HepG2 (cell line): ENCODE measurements at regions not wholly inside any gene's neighbourhood (a gene's known extent, or its start where the extent isn't known, plus 50 kb on each side); places are given as distances from the start of the nearest gene placed in this dataset.

Source experiments
- ATAC-seq: fragments of 200-7000 bp; cut with Tn5 transposase; 3 replicates; pipeline ENCODE4 v1.9.1; 2020; ENCODE audit warnings: mild to moderate bottlenecking, moderate library complexity
- BruUV-seq: library from RNA; stranded (reverse); fragments of 400-500 nt; replicated peaks from 2 replicates; lab custom pipeline; 2021; lab: Mats Ljungman, UMichigan
- CTCF ChIA-PET: fragments of 300-600 bp; formaldehyde crosslinking; extraction: SDS; loops from one replicate; lab custom pipeline; 2021; ENCODE audit warnings: low total read pairs, inconsistent platforms, low intra/inter-chr PET ratio; lab: Yijun Ruan, JAX
- POLR2A ChIA-PET: fragments of 350-600 bp; sonication (Branson Sonifier 250); formaldehyde crosslinking; loops from one replicate; lab custom pipeline; 2020; ENCODE audit warnings: antibody characterized with exemption, inconsistent platforms; lab: Yijun Ruan, JAX
- DNase-seq: peaks from one replicate; pipeline ENCODE4 v3.0.0-alpha.2; 2015; ENCODE audit warnings: low spot score
- FAIRE-seq: peaks from 3 replicates; lab custom pipeline; 2011; peaks lifted over from hg19 to GRCh38; lab: Jason Lieb, UNC
- H2AFZ ChIP-seq: one replicate; pipeline ENCODE4 v1.6.1; 2011; ENCODE audit warnings: low read length, inconsistent platforms
- H3K27ac ChIP-seq: fragments of 300-600 bp; 3 replicates; pipeline ENCODE4 v1.8.0; 2011; ENCODE audit warnings: mixed run types, mild to moderate bottlenecking, mixed read lengths, low read length, inconsistent platforms; ENCODE audit not compliant: insufficient read depth; ENCODE audit errors: extremely low read length
- H3K27me3 ChIP-seq, 2 experiments: fragments of 200-600 bp in 1 of 2; 2 replicates in 1 of 2; 3 replicates in 1 of 2; pipeline versions ENCODE4 v1.6.0 to v1.8.0; 2011; ENCODE audit warnings: low read length in 2 of 2, mild to moderate bottlenecking in 2 of 2, moderate library complexity in 2 of 2, inconsistent platforms in 1 of 2; ENCODE audit not compliant: insufficient read depth in 2 of 2, control insufficient read depth in 1 of 2
- H3K36me3 ChIP-seq, 2 experiments: fragments of 200-600 bp in 1 of 2; replicated peaks in 1 of 2; 2 replicates in 1 of 2; 3 replicates in 1 of 2; pipeline versions ENCODE4 v1.5.1 to v1.8.0; 2011; ENCODE audit warnings: low read length in 2 of 2, inconsistent platforms in 1 of 2; ENCODE audit not compliant: insufficient read depth in 2 of 2, control insufficient read depth in 1 of 2
- H3K4me1 ChIP-seq: 2 replicates; pipeline ENCODE4 v1.5.1; 2012; ENCODE audit warnings: low read length, inconsistent platforms; ENCODE audit not compliant: insufficient read depth
- H3K4me2 ChIP-seq: 2 replicates; pipeline ENCODE4 v1.6.0; 2011; ENCODE audit warnings: low read depth, low read length, inconsistent platforms
- H3K4me3 ChIP-seq, 3 experiments: fragments of 200-600 bp in 1 of 3; sonication (generic), shearing (Covaris generic) in 1 of 3; replicated peaks in 1 of 3; 2 replicates each; pipeline ENCODE4 v1.5.1; 2011 to 2016; ENCODE audit warnings: low read length in 3 of 3, inconsistent platforms in 2 of 3, low read depth in 2 of 3, mild to moderate bottlenecking in 2 of 3, control low read depth in 1 of 3, mixed read lengths in 1 of 3; ENCODE audit not compliant: insufficient read depth in 1 of 3
- H3K79me2 ChIP-seq: one replicate; pipeline ENCODE4 v1.6.1; 2011; ENCODE audit warnings: low read length, inconsistent platforms; ENCODE audit not compliant: insufficient read depth
- H3K9ac ChIP-seq: 2 replicates; pipeline ENCODE4 v1.6.0; 2011; ENCODE audit warnings: mild to moderate bottlenecking, low read depth, low read length, inconsistent platforms; ENCODE audit not compliant: insufficient read depth
- H3K9me3 ChIP-seq: 2 replicates; pipeline ENCODE4 v1.5.1; 2012; ENCODE audit warnings: mild to moderate bottlenecking, low read length
- H4K20me1 ChIP-seq: 2 replicates; pipeline ENCODE4 v1.6.0; 2011; ENCODE audit warnings: inconsistent platforms, mild to moderate bottlenecking, low read length, moderate library complexity; ENCODE audit not compliant: insufficient read depth
- FOSL2 ChIP-seq: sonication (generic); formaldehyde crosslinking; IDR thresholded peaks from 2 replicates; pipeline ENCODE4 v1.4.0; 2020; ENCODE audit warnings: missing genetic modification reagents
- HDAC1 ChIP-seq: sonication (generic); formaldehyde crosslinking; IDR thresholded peaks from 2 replicates; pipeline ENCODE4 v1.5.1; 2020; ENCODE audit warnings: mild to moderate bottlenecking, missing genetic modification reagents
- NFATC3 ChIP-seq: sonication (generic); formaldehyde crosslinking; IDR thresholded peaks from 2 replicates; pipeline ENCODE4 v1.5.1; 2020; ENCODE audit warnings: mild to moderate bottlenecking, missing genetic modification reagents
- RARG ChIP-seq: sonication (generic); formaldehyde crosslinking; IDR thresholded peaks from 2 replicates; pipeline ENCODE4 v1.4.0; 2020; ENCODE audit warnings: low read depth, mild to moderate bottlenecking, missing genetic modification reagents
- RFXANK ChIP-seq: IDR thresholded peaks from 2 replicates; pipeline ENCODE4 v1.6.1; 2016
- ZFP62 ChIP-seq: sonication (generic); formaldehyde crosslinking; IDR thresholded peaks from 2 replicates; pipeline ENCODE4 v1.4.0; 2020; ENCODE audit warnings: missing genetic modification reagents
- ZNF670 ChIP-seq: sonication (generic); formaldehyde crosslinking; IDR thresholded peaks from 2 replicates; pipeline ENCODE4 v1.8.0; 2022; ENCODE audit warnings: mild to moderate bottlenecking, missing genetic modification reagents, borderline replicate concordance
- WGBS: methylation state at CpG from one replicate; pipeline ENCODE4 v1.1.6; 2017; ENCODE audit warnings: low lambda C conversion rate; 5-methylcytosine and 5-hydroxymethylcytosine counted together
- in situ Hi-C: cut with HindIII; loops from 2 replicates; pipeline ENCODE4 v1.10.0; 2017; ENCODE audit warnings: low pct_unique_long_range_greater_than_20kb; ENCODE audit not compliant: extremely low pct_ligation_motif_present
- intact Hi-C: fragments of 100-400 bp; cut with micrococcal nuclease; formaldehyde crosslinking; loops from one replicate; pipeline ENCODE4 v1.10.0; 2022; ENCODE audit not compliant: unreplicated experiment
- TF ChIP-seq, protein P1 (sequence below): sonication (generic); formaldehyde crosslinking; IDR thresholded peaks from 2 replicates; pipeline ENCODE4 v1.4.0; 2020; ENCODE audit warnings: missing genetic modification reagents
- TF ChIP-seq, protein P2 (sequence below): sonication (generic); formaldehyde crosslinking; IDR thresholded peaks from 2 replicates; pipeline ENCODE4 v1.5.1; 2020; ENCODE audit warnings: missing genetic modification reagents, mild to moderate bottlenecking, borderline replicate concordance
- TF ChIP-seq, protein P3 (sequence below): sonication (generic); formaldehyde crosslinking; IDR thresholded peaks from 2 replicates; pipeline ENCODE4 v1.4.0; 2020; ENCODE audit warnings: missing genetic modification reagents, mild to moderate bottlenecking, borderline replicate concordance

DNA sequence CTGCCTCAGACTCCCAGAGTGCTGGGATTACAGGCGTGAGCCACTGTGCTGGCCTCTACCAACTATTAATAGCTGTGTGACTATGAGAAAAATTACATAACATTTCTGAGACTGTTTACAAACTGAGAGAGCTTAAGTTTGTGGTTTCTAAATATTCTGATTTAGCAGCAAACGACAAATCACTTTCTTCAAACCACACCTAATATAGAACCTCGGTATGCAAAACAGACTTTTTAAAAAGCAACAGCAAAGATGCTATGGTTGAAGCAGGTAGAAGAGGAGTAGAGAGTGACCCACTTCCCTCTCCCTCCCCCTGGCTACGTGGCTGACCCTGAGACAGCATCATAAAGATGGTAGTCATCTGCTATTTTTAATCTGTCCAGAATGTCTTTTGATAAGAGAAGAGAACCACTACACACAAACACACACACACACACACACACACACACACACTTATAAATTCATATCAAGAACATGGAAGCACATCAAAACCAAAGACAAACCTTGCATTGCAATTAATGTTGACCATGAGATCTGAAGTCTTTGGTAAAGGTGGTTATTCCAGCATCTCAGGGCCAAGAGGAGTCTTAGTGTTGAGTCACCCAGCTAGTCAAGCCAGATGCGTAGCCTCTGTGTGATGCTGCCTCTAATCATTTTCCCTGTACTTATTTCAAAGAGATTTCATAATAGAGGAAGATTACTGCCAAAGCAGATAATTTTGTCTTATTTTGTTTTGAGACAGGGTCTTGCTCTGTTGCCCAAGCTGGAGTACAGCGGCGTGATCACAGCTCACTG is 58.1 kb upstream of the TMEM215 start:
- no peaks in the 10 kb centered on the region for H3K9me3 ChIP-seq
- DNase-seq (no peak), ATAC-seq (no peak), FAIRE-seq (no peak)
- ChIA-PET POLR2A (no interaction called here), CTCF (no interaction called here)
- H3K9ac ChIP-seq = no peak overlapping the region
- TF ChIP-seq RARG (no peak), NFATC3 (CRISPR knock-in tag) (no peak), ZNF670 (CRISPR knock-in tag) (no peak), ZFP62 (no peak), FOSL2 (CRISPR knock-in tag) (no peak), RFXANK (no peak), HDAC1 (no peak)
- TF ChIP-seq, protein P1, sequence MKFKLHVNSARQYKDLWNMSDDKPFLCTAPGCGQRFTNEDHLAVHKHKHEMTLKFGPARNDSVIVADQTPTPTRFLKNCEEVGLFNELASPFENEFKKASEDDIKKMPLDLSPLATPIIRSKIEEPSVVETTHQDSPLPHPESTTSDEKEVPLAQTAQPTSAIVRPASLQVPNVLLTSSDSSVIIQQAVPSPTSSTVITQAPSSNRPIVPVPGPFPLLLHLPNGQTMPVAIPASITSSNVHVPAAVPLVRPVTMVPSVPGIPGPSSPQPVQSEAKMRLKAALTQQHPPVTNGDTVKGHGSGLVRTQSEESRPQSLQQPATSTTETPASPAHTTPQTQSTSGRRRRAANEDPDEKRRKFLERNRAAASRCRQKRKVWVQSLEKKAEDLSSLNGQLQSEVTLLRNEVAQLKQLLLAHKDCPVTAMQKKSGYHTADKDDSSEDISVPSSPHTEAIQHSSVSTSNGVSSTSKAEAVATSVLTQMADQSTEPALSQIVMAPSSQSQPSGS = no peak
- TF ChIP-seq, protein P2, sequence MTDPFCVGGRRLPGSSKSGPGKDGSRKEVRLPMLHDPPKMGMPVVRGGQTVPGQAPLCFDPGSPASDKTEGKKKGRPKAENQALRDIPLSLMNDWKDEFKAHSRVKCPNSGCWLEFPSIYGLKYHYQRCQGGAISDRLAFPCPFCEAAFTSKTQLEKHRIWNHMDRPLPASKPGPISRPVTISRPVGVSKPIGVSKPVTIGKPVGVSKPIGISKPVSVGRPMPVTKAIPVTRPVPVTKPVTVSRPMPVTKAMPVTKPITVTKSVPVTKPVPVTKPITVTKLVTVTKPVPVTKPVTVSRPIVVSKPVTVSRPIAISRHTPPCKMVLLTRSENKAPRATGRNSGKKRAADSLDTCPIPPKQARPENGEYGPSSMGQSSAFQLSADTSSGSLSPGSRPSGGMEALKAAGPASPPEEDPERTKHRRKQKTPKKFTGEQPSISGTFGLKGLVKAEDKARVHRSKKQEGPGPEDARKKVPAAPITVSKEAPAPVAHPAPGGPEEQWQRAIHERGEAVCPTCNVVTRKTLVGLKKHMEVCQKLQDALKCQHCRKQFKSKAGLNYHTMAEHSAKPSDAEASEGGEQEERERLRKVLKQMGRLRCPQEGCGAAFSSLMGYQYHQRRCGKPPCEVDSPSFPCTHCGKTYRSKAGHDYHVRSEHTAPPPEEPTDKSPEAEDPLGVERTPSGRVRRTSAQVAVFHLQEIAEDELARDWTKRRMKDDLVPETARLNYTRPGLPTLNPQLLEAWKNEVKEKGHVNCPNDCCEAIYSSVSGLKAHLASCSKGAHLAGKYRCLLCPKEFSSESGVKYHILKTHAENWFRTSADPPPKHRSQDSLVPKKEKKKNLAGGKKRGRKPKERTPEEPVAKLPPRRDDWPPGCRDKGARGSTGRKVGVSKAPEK = no peak
- TF ChIP-seq, protein P3, sequence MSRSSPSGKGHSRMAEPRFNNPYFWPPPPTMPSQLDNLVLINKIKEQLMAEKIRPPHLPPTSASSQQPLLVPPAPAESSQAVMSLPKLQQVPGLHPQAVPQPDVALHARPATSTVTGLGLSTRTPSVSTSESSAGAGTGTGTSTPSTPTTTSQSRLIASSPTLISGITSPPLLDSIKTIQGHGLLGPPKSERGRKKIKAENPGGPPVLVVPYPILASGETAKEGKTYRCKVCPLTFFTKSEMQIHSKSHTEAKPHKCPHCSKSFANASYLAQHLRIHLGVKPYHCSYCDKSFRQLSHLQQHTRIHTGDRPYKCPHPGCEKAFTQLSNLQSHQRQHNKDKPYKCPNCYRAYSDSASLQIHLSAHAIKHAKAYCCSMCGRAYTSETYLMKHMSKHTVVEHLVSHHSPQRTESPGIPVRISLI (CRISPR knock-in tag) = no peak
- intact Hi-C loops = no loop called here
- 35% methylated on average over 7 of the region's 7 CpGs for WGBS
- H2AFZ ChIP-seq = no peak overlapping the region
- BruUV-seq = no TSS peak
- no peaks in the 10 kb centered on the region for H3K79me2 ChIP-seq
- H4K20me1 ChIP-seq = no peaks in the 10 kb centered on the region
- H3K4me2 ChIP-seq = no peak overlapping the region
- no peaks in the 10 kb centered on the region for H3K4me1 ChIP-seq
- no peak overlapping the region for H3K4me3 ChIP-seq
- in situ Hi-C loops = no loop called here
- H3K27me3 ChIP-seq = peaks cover 1 to 15% of the 10 kb centered on the region in 2 experiments; a peak in 3 of 5 replicates
- H3K36me3 ChIP-seq = no peaks in the 10 kb centered on the region
- no peak overlapping the region for H3K27ac ChIP-seq
